OCI-LY1 (cell line): ENCODE measurements at regions not wholly inside any gene's neighbourhood (a gene's known extent, or its start where the extent isn't known, plus 50 kb on each side); places are given as distances from the start of the nearest gene placed in this dataset.

Experiments
- CTCF ChIP-seq: fragments of 200-600 bp; sonication (generic), shearing (Covaris generic); IDR thresholded peaks from 2 replicates; pipeline ENCODE4 v1.5.1; 2017; ENCODE audit warnings: mild to moderate bottlenecking, antibody characterized with exemption, low read length, moderate library complexity, mixed read lengths
- EZH2 ChIP-seq: fragments of 200-600 bp; sonication (generic), shearing (Covaris generic); IDR thresholded peaks from 2 replicates; pipeline ENCODE4 v1.8.0; 2017; ENCODE audit warnings: borderline replicate concordance, mixed run types, mild to moderate bottlenecking, antibody characterized with exemption, low read length, moderate library complexity, mixed read lengths

GRCh38 chr2:121865914-121866313, 110.5 kb downstream of the TSN start:
- TF ChIP-seq CTCF: no peak
- TF ChIP-seq EZH2: no peak
